ENCODE measurements at regions not wholly inside any gene's neighbourhood (a gene's known extent, or its start where the extent isn't known, plus 50 kb on each side); places are given as distances from the start of the nearest gene placed in this dataset.

- H3K4ac ChIP-seq (ENCODE audit: low read depth, low read length), result no peak overlapping the region
- H2BK15ac ChIP-seq (ENCODE audit: low read depth, low read length), result no peak overlapping the region
- no peak overlapping the region for H2BK20ac ChIP-seq (ENCODE audit: low read depth, low read length, poor library complexity, severe bottlenecking)
- H3K14ac ChIP-seq (ENCODE audit: insufficient read depth, low read length), result no peak overlapping the region
- no peaks in the 10 kb centered on the region for H4K20me1 ChIP-seq (ENCODE audit: control insufficient read depth, insufficient read depth, insufficient read length)
- H3K36me3 Mint-ChIP-seq (ENCODE audit: insufficient read depth in 1 of 3, low read depth in 3 of 3), result peaks cover 3 to 11% (median 8%) of the 10 kb centered on the region in 3 experiments; a peak in 6 of 7 replicates
- WGBS (ENCODE audit: extremely low coverage, insufficient read length, low lambda C conversion rate), result no CpG with 5 or more reads among the region's 3 CpGs
- H3K4me1 Mint-ChIP-seq, result no peaks in the 10 kb centered on the region
- no peak for TF ChIP-seq CTCF (conservative IDR thresholded peaks at IDR 0.05)
- no peak overlapping the region for H3K18ac ChIP-seq (ENCODE audit: insufficient read length, low read depth, low read length)
- no peak overlapping the region for H3K27ac ChIP-seq (ENCODE audit: insufficient read length, low read depth, low read length)
- H3K4me2 ChIP-seq (ENCODE audit: insufficient read depth, insufficient read length, low read length), result no peak overlapping the region
- H3K9ac ChIP-seq (ENCODE audit: extremely low read depth, insufficient read length, low read length), result no peak overlapping the region
- H2AK5ac ChIP-seq (ENCODE audit: insufficient read length, low read length), result no peak overlapping the region
- no peak for DNase-seq
- H4K5ac ChIP-seq (ENCODE audit: insufficient read length, low read depth, low read length), result no peak overlapping the region
- no peaks in the 10 kb centered on the region for H3K79me1 ChIP-seq (ENCODE audit: insufficient read depth, low read depth, low read length, poor library complexity, severe bottlenecking)
- H2BK120ac ChIP-seq (ENCODE audit: low read depth, low read length, poor library complexity, severe bottlenecking), result no peak overlapping the region
- H2AFZ ChIP-seq (ENCODE audit: low read length), result no peak overlapping the region
- H3K27ac Mint-ChIP-seq, result no peak overlapping the region
- H3K4me1 ChIP-seq (ENCODE audit: insufficient read depth, low read length), result no peaks in the 10 kb centered on the region
- H2BK5ac ChIP-seq (ENCODE audit: insufficient read length, low read length), result no peak overlapping the region
- no peaks in the 10 kb centered on the region for H3K79me2 ChIP-seq (ENCODE audit: insufficient read depth, low read length)
- H3K27me3 Mint-ChIP-seq (ENCODE audit: low read depth), result no peaks in the 10 kb centered on the region
- H3K9me3 Mint-ChIP-seq, result peaks cover 3 to 23% of the 10 kb centered on the region in 2 experiments; a peak in 4 of 5 replicates
- H3K27me3 ChIP-seq (ENCODE audit: insufficient read depth, low read length), result no peaks in the 10 kb centered on the region
- H3T11ph ChIP-seq (ENCODE audit: low read length), result no peak overlapping the region
- no peak overlapping the region for H4K91ac ChIP-seq (ENCODE audit: insufficient read length, low read depth, low read length)
- no peak overlapping the region for H3K23ac ChIP-seq (ENCODE audit: insufficient read length, low read depth, low read length)
- H2BK12ac ChIP-seq (ENCODE audit: insufficient read length, low read depth, low read length), result no peak overlapping the region
- no peak overlapping the region for H4K8ac ChIP-seq (replicated peaks; ENCODE audit: insufficient read length, low read depth, low read length)
- no peak overlapping the region for H3K56ac ChIP-seq (ENCODE audit: insufficient read length, low read depth, low read length)
- no peaks in the 10 kb centered on the region for H3K9me3 ChIP-seq (ENCODE audit: control insufficient read depth, low read depth, low read length)
- no peaks in the 10 kb centered on the region for H3K23me2 ChIP-seq (ENCODE audit: insufficient read length, low read depth, low read length, poor library complexity, severe bottlenecking)
- H3K4me3 Mint-ChIP-seq, result no peak overlapping the region
These were observed 722.0 kb upstream of the PCDH10 start for GRCh38 chr4:132427125-132427524.
